ENCODE measurements at regions not wholly inside any gene's neighbourhood (a gene's known extent, or its start where the extent isn't known, plus 50 kb on each side); places are given as distances from the start of the nearest gene placed in this dataset.

GRCh38 chr2:43024515-43025011, 201.8 kb downstream of the ZFP36L2 start:
- DNase-seq (ENCODE audit: insufficient read length, low spot score), result peak; percentile 33
- FAIRE-seq, result no peak

GRCh38 chr2:43023791-43024514, 202.5 kb downstream of the ZFP36L2 start:
- no peak for FAIRE-seq
- DNase-seq (ENCODE audit: insufficient read length, low spot score), result no peak

GRCh38 chr2:43022896-43023295, 203.5 kb downstream of the ZFP36L2 start:
- FAIRE-seq, result no peak
- DNase-seq (ENCODE audit: insufficient read length, low spot score), result no peak

- FAIRE-seq (no peak), DNase-seq (ENCODE audit: insufficient read length, low spot score) (no peak)
Measured at GRCh38 chr2:43021791-43022509, 204.5 kb downstream of the ZFP36L2 start.

GRCh38 chr2:43020990-43021669, 205.3 kb downstream of the ZFP36L2 start:
- FAIRE-seq, result no peak
- DNase-seq (ENCODE audit: insufficient read length, low spot score), result no peak

- no peak for DNase-seq (ENCODE audit: insufficient read length, low spot score)
- no peak for FAIRE-seq
Measured at GRCh38 chr2:43020296-43020695, 206.1 kb downstream of the ZFP36L2 start.

GRCh38 chr2:43019536-43020183, 206.7 kb downstream of the ZFP36L2 start:
- no peak for FAIRE-seq
- DNase-seq (ENCODE audit: insufficient read length, low spot score), result no peak

GRCh38 chr2:43019025-43019367, 207.4 kb downstream of the ZFP36L2 start:
- DNase-seq (ENCODE audit: insufficient read length, low spot score) (no peak), FAIRE-seq (no peak)

GRCh38 chr2:43018179-43019024, 208.0 kb downstream of the ZFP36L2 start:
- no peak for FAIRE-seq

GRCh38 chr2:43013821-43014345, 212.5 kb downstream of the ZFP36L2 start:
- DNase-seq (ENCODE audit: insufficient read length, low spot score) (no peak), FAIRE-seq (no peak)

More at GRCh38 chr2:43018179-43019024, 208.0 kb downstream of the ZFP36L2 start:
- no peak for DNase-seq (ENCODE audit: insufficient read length, low spot score)

GRCh38 chr2:43012966-43013365, 213.4 kb downstream of the ZFP36L2 start:
- no peak for FAIRE-seq

GRCh38 chr2:43011158-43011491, 215.3 kb downstream of the ZFP36L2 start:
- DNase-seq (ENCODE audit: insufficient read length, low spot score), result no peak
- no peak for FAIRE-seq

More at GRCh38 chr2:43012966-43013365, 213.4 kb downstream of the ZFP36L2 start:
- DNase-seq (ENCODE audit: insufficient read length, low spot score), result no peak

GRCh38 chr2:43010438-43011157, 215.8 kb downstream of the ZFP36L2 start:
- DNase-seq (ENCODE audit: insufficient read length, low spot score), result no peak
- peak; percentile 21 for FAIRE-seq

GRCh38 chr2:43009448-43009847, 217.0 kb downstream of the ZFP36L2 start:
- FAIRE-seq, result no peak

GRCh38 chr2:43008388-43008787, 216.0 kb upstream of the HAAO start:
- FAIRE-seq, result no peak

More at GRCh38 chr2:43009448-43009847, 217.0 kb downstream of the ZFP36L2 start:
- DNase-seq (ENCODE audit: insufficient read length, low spot score), result no peak

GRCh38 chr2:43007901-43008300, 215.5 kb upstream of the HAAO start:
- DNase-seq (ENCODE audit: insufficient read length, low spot score), result no peak
- FAIRE-seq, result no peak

More at GRCh38 chr2:43008388-43008787, 216.0 kb upstream of the HAAO start:
- no peak for DNase-seq (ENCODE audit: insufficient read length, low spot score)

- FAIRE-seq (no peak), DNase-seq (ENCODE audit: insufficient read length, low spot score) (no peak)
Measured at GRCh38 chr2:43006834-43007543, 214.6 kb upstream of the HAAO start.

- no peak for FAIRE-seq
- no peak for DNase-seq (ENCODE audit: insufficient read length, low spot score)
Measured at GRCh38 chr2:43005975-43006833, 213.8 kb upstream of the HAAO start.
